PC-9 (cell line): ENCODE measurements at regions not wholly inside any gene's neighbourhood (a gene's known extent, or its start where the extent isn't known, plus 50 kb on each side); places are given as distances from the start of the nearest gene placed in this dataset.

Experiments used
- BruUV-seq: library from RNA; stranded (reverse); fragments of 400-500 nt; replicated peaks from 2 replicates; lab custom pipeline; 2021; lab: Mats Ljungman, UMichigan
- CTCF ChIA-PET: fragments of 300-600 bp; sonication (Branson Sonifier 250); formaldehyde crosslinking; loops from one replicate; lab custom pipeline; 2022; ENCODE audit warnings: antibody characterized with exemption; lab: Charles Lee
- POLR2A ChIA-PET: fragments of 300-600 bp; sonication (Branson Sonifier 250); formaldehyde crosslinking; loops from one replicate; lab custom pipeline; 2022; ENCODE audit warnings: antibody characterized with exemption; ENCODE audit not compliant: unreplicated experiment; lab: Charles Lee
- DNase-seq, 2 experiments: peaks; one replicate each; pipeline versions ENCODE4 v3.0.0 to v3.0.0-alpha.2; 2015 to 2022; ENCODE audit warnings: mixed read lengths in 1 of 2
- H2AFZ ChIP-seq: fragments of 200-600 bp; sonication (generic); 2 replicates; pipeline ENCODE4 v1.8.1; 2017; ENCODE audit warnings: antibody characterized with exemption
- H3F3A ChIP-seq: fragments of 200-600 bp; sonication (generic); 2 replicates; pipeline ENCODE4 v1.8.1; 2017; ENCODE audit warnings: antibody characterized with exemption, mild to moderate bottlenecking, low read depth; ENCODE audit not compliant: insufficient read depth
- H3K27ac ChIP-seq: fragments of 200-600 bp; sonication (generic); 2 replicates; pipeline ENCODE4 v1.6.1; 2016; ENCODE audit warnings: mixed run types
- H3K27me3 ChIP-seq: fragments of 200-600 bp; sonication (generic); 2 replicates; pipeline ENCODE4 v1.6.1; 2016; ENCODE audit warnings: low read depth, mixed run types; ENCODE audit not compliant: insufficient read depth
- H3K36me3 ChIP-seq: fragments of 200-600 bp; sonication (generic); 2 replicates; pipeline ENCODE4 v1.6.1; 2016; ENCODE audit warnings: low read depth, mixed run types
- H3K4me1 ChIP-seq: fragments of 200-600 bp; sonication (generic); replicated peaks from 2 replicates; pipeline ENCODE4 v1.6.1; 2016; ENCODE audit warnings: mixed run types; ENCODE audit not compliant: insufficient read depth
- H3K4me2 ChIP-seq: fragments of 200-600 bp; sonication (generic); 2 replicates; pipeline ENCODE4 v1.6.1; 2017; ENCODE audit warnings: mixed run types
- H3K4me3 ChIP-seq: fragments of 200-600 bp; sonication (generic); 2 replicates; pipeline ENCODE4 v1.6.1; 2016; ENCODE audit warnings: mixed run types
- H3K79me2 ChIP-seq: fragments of 200-600 bp; sonication (generic); 2 replicates; pipeline ENCODE4 v1.6.1; 2017; ENCODE audit warnings: low read depth, mixed run types
- H3K9me2 ChIP-seq: fragments of 200-600 bp; sonication (generic); 2 replicates; pipeline ENCODE4 v1.8.1; 2017; ENCODE audit warnings: mild to moderate bottlenecking; ENCODE audit not compliant: insufficient read depth
- H3K9me3 ChIP-seq: fragments of 200-600 bp; sonication (generic); 2 replicates; pipeline ENCODE4 v1.8.1; 2016; ENCODE audit warnings: low read depth; ENCODE audit not compliant: insufficient read depth
- H4K20me1 ChIP-seq: fragments of 200-600 bp; sonication (generic); 2 replicates; pipeline ENCODE4 v1.8.1; 2017; ENCODE audit not compliant: insufficient read depth
- EZH2 ChIP-seq: fragments of 200-600 bp; sonication (generic); IDR thresholded peaks from 2 replicates; pipeline ENCODE4 v1.8.0; 2017; ENCODE audit warnings: antibody characterized with exemption, low read depth
- intact Hi-C: fragments of 100-400 bp; cut with micrococcal nuclease; formaldehyde crosslinking; loops from one replicate; pipeline ENCODE4 v1.10.0; 2022; ENCODE audit not compliant: unreplicated experiment
- TF ChIP-seq, protein P1 (sequence below): fragments of 200-600 bp; sonication (generic); conservative IDR thresholded peaks from 2 replicates; pipeline ENCODE4 v1.6.1; 2017; ENCODE audit warnings: mixed run types, antibody characterized with exemption, mild to moderate bottlenecking, moderate library complexity

DNA sequence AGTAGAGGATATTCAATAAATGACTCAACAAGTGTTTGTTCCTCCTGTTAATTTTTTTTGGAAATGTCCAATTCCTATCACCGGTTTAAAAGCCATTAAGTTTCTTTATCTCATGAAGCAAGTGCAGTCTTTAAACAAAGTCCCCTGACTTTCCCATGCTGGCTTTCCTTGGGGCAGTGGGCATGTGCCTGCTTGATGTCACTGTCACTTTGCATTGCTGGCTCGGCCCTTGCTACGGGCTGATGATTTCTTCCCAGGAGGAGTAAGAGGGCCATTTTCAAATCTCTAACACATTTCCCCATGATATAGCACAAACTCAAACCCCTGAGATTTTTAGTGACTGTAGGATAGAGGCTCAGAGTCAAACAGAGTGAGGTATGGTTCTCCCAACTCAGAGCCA lies 275.8 kb upstream of the TENM3 start:
- Histone ChIP-seq H3K4me2 (no peak overlapping the region), H3K27me3 (no peaks in the 10 kb centered on the region), H2AFZ (no peak overlapping the region), H3F3A (no peaks in the 10 kb centered on the region), H3K27ac (no peak overlapping the region), H3K36me3 (no peaks in the 10 kb centered on the region), H3K9me3 (no peaks in the 10 kb centered on the region), H4K20me1 (no peaks in the 10 kb centered on the region), H3K9me2 (no peaks in the 10 kb centered on the region), H3K4me3 (no peak overlapping the region), H3K4me1 (no peaks in the 10 kb centered on the region), H3K79me2 (no peaks in the 10 kb centered on the region)
- no peak for DNase-seq
- TF ChIP-seq, protein P1, sequence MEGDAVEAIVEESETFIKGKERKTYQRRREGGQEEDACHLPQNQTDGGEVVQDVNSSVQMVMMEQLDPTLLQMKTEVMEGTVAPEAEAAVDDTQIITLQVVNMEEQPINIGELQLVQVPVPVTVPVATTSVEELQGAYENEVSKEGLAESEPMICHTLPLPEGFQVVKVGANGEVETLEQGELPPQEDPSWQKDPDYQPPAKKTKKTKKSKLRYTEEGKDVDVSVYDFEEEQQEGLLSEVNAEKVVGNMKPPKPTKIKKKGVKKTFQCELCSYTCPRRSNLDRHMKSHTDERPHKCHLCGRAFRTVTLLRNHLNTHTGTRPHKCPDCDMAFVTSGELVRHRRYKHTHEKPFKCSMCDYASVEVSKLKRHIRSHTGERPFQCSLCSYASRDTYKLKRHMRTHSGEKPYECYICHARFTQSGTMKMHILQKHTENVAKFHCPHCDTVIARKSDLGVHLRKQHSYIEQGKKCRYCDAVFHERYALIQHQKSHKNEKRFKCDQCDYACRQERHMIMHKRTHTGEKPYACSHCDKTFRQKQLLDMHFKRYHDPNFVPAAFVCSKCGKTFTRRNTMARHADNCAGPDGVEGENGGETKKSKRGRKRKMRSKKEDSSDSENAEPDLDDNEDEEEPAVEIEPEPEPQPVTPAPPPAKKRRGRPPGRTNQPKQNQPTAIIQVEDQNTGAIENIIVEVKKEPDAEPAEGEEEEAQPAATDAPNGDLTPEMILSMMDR = no peak
- TF ChIP-seq EZH2 = no peak
- POLR2A ChIA-PET = no interaction called here
- BruUV-seq = no TSS peak
- CTCF ChIA-PET = no interaction called here
- intact Hi-C loops = no loop called here

DNA sequence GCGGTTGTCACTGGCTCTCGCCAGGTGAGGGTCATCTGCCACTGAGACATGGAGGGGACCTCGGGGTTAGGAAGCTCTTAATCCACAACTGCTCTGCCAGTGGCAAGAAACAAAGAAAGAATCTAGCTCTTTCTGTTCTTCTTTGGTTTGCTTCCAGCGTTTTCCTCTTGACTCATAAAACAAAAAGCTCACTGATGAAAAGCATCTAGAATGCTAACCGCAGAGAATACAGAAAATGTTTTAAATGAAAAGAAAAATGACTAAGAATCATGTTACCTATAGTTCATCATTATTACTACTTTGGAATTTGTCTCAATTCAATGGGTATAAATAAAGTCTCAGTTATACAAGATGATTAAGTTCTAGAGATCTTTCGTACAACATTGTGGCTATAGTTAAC lies 274.8 kb upstream of the TENM3 start:
- H3K4me2 ChIP-seq = no peak overlapping the region
- no peaks in the 10 kb centered on the region for H3K36me3 ChIP-seq
- no peaks in the 10 kb centered on the region for H3F3A ChIP-seq
- no peaks in the 10 kb centered on the region for H3K27me3 ChIP-seq
- no peak for TF ChIP-seq EZH2
- TF ChIP-seq, protein P1 = no peak
- CTCF ChIA-PET = no interaction called here
- no peak overlapping the region for H3K27ac ChIP-seq
- no peaks in the 10 kb centered on the region for H3K9me3 ChIP-seq
- no peak overlapping the region for H3K4me3 ChIP-seq
- no peaks in the 10 kb centered on the region for H3K4me1 ChIP-seq
- DNase-seq = no peak
- intact Hi-C loops = no loop called here
- H3K79me2 ChIP-seq = no peaks in the 10 kb centered on the region
- POLR2A ChIA-PET = no interaction called here
- no TSS peak for BruUV-seq
- no peak overlapping the region for H2AFZ ChIP-seq
- H3K9me2 ChIP-seq = no peaks in the 10 kb centered on the region
- no peaks in the 10 kb centered on the region for H4K20me1 ChIP-seq

DNA sequence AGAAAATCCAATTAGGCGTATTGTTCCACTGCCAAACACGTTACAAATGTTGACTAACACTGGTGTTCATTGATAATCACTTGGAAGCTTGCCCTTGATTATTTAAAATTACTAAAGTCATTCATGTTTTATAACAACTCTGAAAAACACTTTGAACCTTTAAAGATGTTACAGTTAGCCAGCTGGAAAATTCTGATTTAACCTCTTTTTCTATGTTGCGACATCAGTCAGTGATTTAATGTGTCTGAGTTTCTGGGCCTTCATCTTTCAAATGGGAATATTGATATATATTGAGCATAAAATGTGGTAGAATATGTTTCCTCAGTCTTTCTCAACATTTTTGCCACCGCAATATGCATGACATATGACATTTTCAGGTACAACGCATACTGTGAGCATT lies 274.1 kb upstream of the TENM3 start:
- Histone ChIP-seq H3K4me2 (no peak overlapping the region), H3F3A (no peaks in the 10 kb centered on the region), H3K27ac (no peak overlapping the region), H2AFZ (no peak overlapping the region), H3K79me2 (no peaks in the 10 kb centered on the region), H3K27me3 (no peaks in the 10 kb centered on the region), H3K4me1 (no peaks in the 10 kb centered on the region), H3K4me3 (no peak overlapping the region), H3K36me3 (no peaks in the 10 kb centered on the region), H3K9me3 (no peaks in the 10 kb centered on the region), H3K9me2 (no peaks in the 10 kb centered on the region), H4K20me1 (no peaks in the 10 kb centered on the region)
- intact Hi-C loops = no loop called here
- POLR2A ChIA-PET = no interaction called here
- no peak for TF ChIP-seq EZH2
- TF ChIP-seq, protein P1 = no peak
- CTCF ChIA-PET = no interaction called here
- no TSS peak for BruUV-seq
- DNase-seq = no peak
